Gastroesophageal sphincter (tissue), 4 donors: ENCODE measurements at regions not wholly inside any gene's neighbourhood (a gene's known extent, or its start where the extent isn't known, plus 50 kb on each side); places are given as distances from the start of the nearest gene placed in this dataset.
A peak's percentile ranks its signal among the peaks of the same experiment; 100 is the strongest.

Source experiments
- ATAC-seq: fragments of 150-250 bp; one replicate; pipeline ENCODE4 v1.9.1; 2016; ENCODE audit warnings: mild to moderate bottlenecking, moderate library complexity
- H3K27ac ChIP-seq, 4 donors: fragments of 200-600 bp; sonication (generic) in 3 of 4; 1 replicate in 3 of 4; 2 replicates in 1 of 4; pipeline ENCODE4 v1.5.1; 2016 to 2019
- H3K27me3 ChIP-seq: fragments of 200-600 bp; sonication (generic); one replicate; pipeline ENCODE4 v1.5.1; 2019
- H3K36me3 ChIP-seq, 2 donors: fragments of 200-600 bp; sonication (generic); one replicate each; pipeline ENCODE4 v1.5.1; 2019; ENCODE audit warnings: control low read depth in 1 of 2
- H3K4me1 ChIP-seq, 3 donors: fragments of 200-600 bp; sonication (generic); 1 replicate in 2 of 3; 2 replicates in 1 of 3; pipeline ENCODE4 v1.5.1; 2016 to 2019; ENCODE audit warnings: control low read depth in 2 of 3
- H3K4me3 ChIP-seq, 2 donors: fragments of 200-600 bp; sonication (generic); one replicate each; pipeline ENCODE4 v1.5.1; 2019; ENCODE audit warnings: mild to moderate bottlenecking in 1 of 2, moderate library complexity in 1 of 2
- H3K9me3 ChIP-seq, 3 donors: fragments of 200-600 bp; sonication (generic); one replicate each; pipeline ENCODE4 v1.5.1; 2017 to 2019; ENCODE audit warnings: control low read depth in 2 of 3
- EP300 ChIP-seq: sonication (generic); formaldehyde crosslinking; IDR thresholded peaks from one replicate; pipeline ENCODE4 v1.6.1; 2017; ENCODE audit warnings: antibody characterized with exemption, mild to moderate bottlenecking
- POLR2A ChIP-seq, 2 donors: fragments of 450-650 bp; IDR thresholded peaks; one replicate each; pipeline ENCODE4 v1.6.1; 2017; ENCODE audit warnings: antibody characterized with exemption in 2 of 2, mild to moderate bottlenecking in 2 of 2, moderate library complexity in 1 of 2
- POLR2AphosphoS5 ChIP-seq: sonication (generic); formaldehyde crosslinking; IDR thresholded peaks from one replicate; pipeline ENCODE4 v1.6.1; 2017; ENCODE audit warnings: antibody characterized with exemption
- WGBS, 2 donors: methylation state at CpG; one replicate each; pipeline ENCODE4 v1.1.5; 2018; ENCODE audit warnings: low coverage in 1 of 2; 5-methylcytosine and 5-hydroxymethylcytosine counted together
- TF ChIP-seq, protein P1 (sequence below), 4 experiments: fragments of 200-600 bp in 2 of 4; fragments of 450-650 bp in 2 of 4; sonication (generic) in 1 of 4; IDR thresholded peaks; one replicate each; pipeline ENCODE4 v1.5.1; 2017 to 2019; ENCODE audit warnings: antibody characterized with exemption in 4 of 4, mild to moderate bottlenecking in 2 of 4, moderate library complexity in 2 of 4

DNA sequence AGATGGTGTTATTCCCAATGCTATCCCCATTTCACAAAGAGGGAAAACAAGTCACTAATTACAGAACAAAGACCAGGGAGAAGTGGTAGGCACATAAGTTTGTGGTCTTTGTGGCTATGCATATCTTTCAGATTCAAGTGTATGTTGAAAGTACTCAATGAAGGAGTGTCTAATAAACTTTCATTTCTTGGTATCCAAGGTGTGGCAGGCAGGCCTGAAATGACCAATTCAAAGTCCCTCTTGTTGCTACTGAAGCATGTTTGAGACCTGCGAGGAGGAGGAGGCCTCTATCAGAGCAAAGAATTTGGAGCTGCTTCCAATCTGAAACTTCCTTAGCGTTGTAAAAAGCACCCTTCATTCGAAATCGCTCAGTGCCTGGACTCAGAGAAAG, 60.9 kb upstream of the KLF7 start:
- no peaks in the 10 kb centered on the region for H3K36me3 ChIP-seq
- 19 to 38% methylated on average over 2 to 3 of the region's 4 CpGs for WGBS, 2 donors
- H3K27ac ChIP-seq = peak overlapping the region in 3 of 4 donors; percentile 76 to 81 (median 77)

DNA sequence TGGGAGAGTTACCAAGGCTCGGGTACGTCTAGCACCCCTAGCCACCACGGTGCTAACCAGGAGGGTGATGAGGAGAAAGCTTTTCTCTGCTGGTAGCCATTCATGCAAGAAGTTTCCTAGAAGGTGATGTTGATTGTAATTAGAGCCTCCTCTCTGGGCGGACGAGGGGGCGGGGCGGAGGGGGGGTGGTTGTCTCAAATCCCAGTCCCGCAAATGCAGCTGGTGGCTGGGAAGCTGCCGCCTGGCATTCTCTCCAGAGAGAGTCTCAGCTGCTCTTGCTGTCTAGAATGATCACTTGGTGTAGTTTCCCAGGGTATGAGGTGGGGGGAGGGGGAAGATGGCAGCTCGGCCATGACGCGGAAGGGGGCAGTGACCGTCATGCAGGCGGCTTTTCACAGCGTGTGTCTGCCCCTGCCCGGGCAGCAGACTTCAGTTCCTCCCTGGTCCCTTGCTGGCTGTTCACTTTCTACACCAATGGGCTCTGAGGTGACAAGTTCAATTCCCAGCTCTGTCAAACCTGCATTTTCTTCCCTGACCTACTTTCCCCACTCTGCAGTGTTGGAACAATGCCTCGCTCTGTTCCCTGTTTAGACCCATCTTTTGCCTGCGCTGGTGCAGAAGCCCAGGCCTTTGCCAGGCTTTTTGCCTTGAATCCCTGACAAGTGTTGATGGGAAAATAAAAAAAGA, 61.5 kb upstream of the KLF7 start:
- peak overlapping the region; percentile 5 to 81 (median 76) for H3K27ac ChIP-seq
- H3K27me3 ChIP-seq = no peaks in the 10 kb centered on the region
- peak overlapping the region in 1 of 2 donors; percentile 35 for H3K4me3 ChIP-seq
- H3K36me3 ChIP-seq = no peaks in the 10 kb centered on the region
- TF ChIP-seq, protein P1, sequence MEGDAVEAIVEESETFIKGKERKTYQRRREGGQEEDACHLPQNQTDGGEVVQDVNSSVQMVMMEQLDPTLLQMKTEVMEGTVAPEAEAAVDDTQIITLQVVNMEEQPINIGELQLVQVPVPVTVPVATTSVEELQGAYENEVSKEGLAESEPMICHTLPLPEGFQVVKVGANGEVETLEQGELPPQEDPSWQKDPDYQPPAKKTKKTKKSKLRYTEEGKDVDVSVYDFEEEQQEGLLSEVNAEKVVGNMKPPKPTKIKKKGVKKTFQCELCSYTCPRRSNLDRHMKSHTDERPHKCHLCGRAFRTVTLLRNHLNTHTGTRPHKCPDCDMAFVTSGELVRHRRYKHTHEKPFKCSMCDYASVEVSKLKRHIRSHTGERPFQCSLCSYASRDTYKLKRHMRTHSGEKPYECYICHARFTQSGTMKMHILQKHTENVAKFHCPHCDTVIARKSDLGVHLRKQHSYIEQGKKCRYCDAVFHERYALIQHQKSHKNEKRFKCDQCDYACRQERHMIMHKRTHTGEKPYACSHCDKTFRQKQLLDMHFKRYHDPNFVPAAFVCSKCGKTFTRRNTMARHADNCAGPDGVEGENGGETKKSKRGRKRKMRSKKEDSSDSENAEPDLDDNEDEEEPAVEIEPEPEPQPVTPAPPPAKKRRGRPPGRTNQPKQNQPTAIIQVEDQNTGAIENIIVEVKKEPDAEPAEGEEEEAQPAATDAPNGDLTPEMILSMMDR (IDR thresholded peaks at IDR 0.05) = peak in 1 of 4 experiments; percentile 5
- no peak for TF ChIP-seq POLR2A (IDR thresholded peaks at IDR 0.05)
- TF ChIP-seq EP300 = no peak
- peak; percentile 3 for TF ChIP-seq POLR2AphosphoS5
- ATAC-seq = peak; percentile 65
- H3K4me1 ChIP-seq = peaks cover 0 to 47% (median 17%) of the 10 kb centered on the region in 3 donors
- no peaks in the 10 kb centered on the region for H3K9me3 ChIP-seq
- 14 to 32% methylated on average over 6 to 11 of the region's 18 CpGs for WGBS, 2 donors

More for the DNA sequence above, 60.9 kb upstream of the KLF7 start:
- ATAC-seq = no peak
- TF ChIP-seq POLR2AphosphoS5 (no peak), EP300 (no peak), POLR2A (IDR thresholded peaks at IDR 0.05) (no peak)
- TF ChIP-seq, protein P1 (IDR thresholded peaks at IDR 0.05) = no peak
- H3K9me3 ChIP-seq = no peaks in the 10 kb centered on the region
- peak overlapping the region in 1 of 2 donors; percentile 35 for H3K4me3 ChIP-seq
- H3K27me3 ChIP-seq = no peaks in the 10 kb centered on the region
- H3K4me1 ChIP-seq = peaks cover 0 to 47% (median 17%) of the 10 kb centered on the region in 3 donors

- H3K4me3 ChIP-seq = peak overlapping the region in 1 of 2 donors; percentile 35
- H3K4me1 ChIP-seq = peaks cover 0 to 47% (median 17%) of the 10 kb centered on the region in 3 donors
- H3K27me3 ChIP-seq = no peaks in the 10 kb centered on the region
- H3K27ac ChIP-seq = peak overlapping the region in 3 of 4 donors; percentile 76 to 81 (median 77)
- no peak for ATAC-seq
- WGBS, 2 donors = 36 to 38% methylated on average over 2 to 3 of the region's 3 CpGs
- no peaks in the 10 kb centered on the region for H3K9me3 ChIP-seq
- TF ChIP-seq EP300 = no peak
- TF ChIP-seq, protein P1 (IDR thresholded peaks at IDR 0.05) = no peak
- TF ChIP-seq POLR2A (IDR thresholded peaks at IDR 0.05) = no peak
- TF ChIP-seq POLR2AphosphoS5 = no peak
- no peaks in the 10 kb centered on the region for H3K36me3 ChIP-seq
Measured at GRCh38 chr2:207227749-207228145, 62.0 kb upstream of the KLF7 start.

- Histone ChIP-seq H3K4me3 (no peak overlapping the region), H3K9me3 (no peaks in the 10 kb centered on the region), H3K27me3 (no peaks in the 10 kb centered on the region), H3K27ac (peak overlapping the region in 2 of 4 donors; percentile 77 to 81), H3K4me1 (peaks cover 0 to 47% (median 17%) of the 10 kb centered on the region in 3 donors), H3K36me3 (no peaks in the 10 kb centered on the region)
- TF ChIP-seq POLR2AphosphoS5 = no peak
- no peak for TF ChIP-seq POLR2A (IDR thresholded peaks at IDR 0.05)
- TF ChIP-seq, protein P1 (IDR thresholded peaks at IDR 0.05) = no peak
- no peak for TF ChIP-seq EP300
- WGBS, 2 donors = 90 to 100% methylated on average over 1 to 3 of the region's 3 CpGs
- no peak for ATAC-seq
Measured at GRCh38 chr2:207228402-207228801, 62.7 kb upstream of the KLF7 start.

GRCh38 chr2:207229161-207229560, 63.4 kb upstream of the KLF7 start:
- ATAC-seq = no peak
- Histone ChIP-seq H3K27me3 (no peaks in the 10 kb centered on the region), H3K4me3 (no peak overlapping the region), H3K36me3 (no peaks in the 10 kb centered on the region), H3K27ac (no peak overlapping the region), H3K9me3 (no peaks in the 10 kb centered on the region), H3K4me1 (peaks cover 0 to 47% (median 17%) of the 10 kb centered on the region in 3 donors)
- TF ChIP-seq POLR2A (IDR thresholded peaks at IDR 0.05) (no peak), EP300 (no peak), POLR2AphosphoS5 (no peak)
- TF ChIP-seq, protein P1 (IDR thresholded peaks at IDR 0.05) = no peak
- WGBS, 2 donors = 48 to 63% methylated on average over 3 of the region's 3 CpGs
